GM18517 (cell line): ENCODE measurements at regions not wholly inside any gene's neighbourhood (a gene's known extent, or its start where the extent isn't known, plus 50 kb on each side); places are given as distances from the start of the nearest gene placed in this dataset.
A peak's percentile ranks its signal among the peaks of the same experiment; 100 is the strongest.

Experiments used
- ATAC-seq: cut with Tn5 transposase; IDR thresholded peaks from one replicate; pipeline ENCODE4 v1.9.1; 2021; ENCODE audit warnings: mild to moderate bottlenecking, moderate library complexity; ENCODE audit not compliant: unreplicated experiment

DNA sequence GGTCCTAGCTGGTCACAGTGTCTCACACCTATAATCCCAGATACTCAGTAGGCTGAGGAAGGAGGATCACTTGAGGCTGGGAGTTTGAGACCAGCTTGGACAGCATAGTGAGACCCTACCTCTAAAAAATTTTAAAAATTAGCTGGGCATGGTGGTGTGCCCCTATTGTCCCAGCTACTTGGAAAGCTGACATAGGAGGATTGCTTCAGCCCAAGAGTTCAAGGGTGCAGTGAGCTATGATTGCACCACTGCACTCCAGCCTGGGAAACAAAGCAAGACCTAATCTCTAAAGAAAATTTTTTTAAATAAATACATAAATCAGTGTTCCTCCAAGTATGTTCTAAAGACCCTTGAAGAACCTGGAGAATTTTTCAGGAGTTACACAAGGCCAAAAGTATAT, 50.6 kb upstream of the GNAO1 start:
- ATAC-seq = no peak

DNA sequence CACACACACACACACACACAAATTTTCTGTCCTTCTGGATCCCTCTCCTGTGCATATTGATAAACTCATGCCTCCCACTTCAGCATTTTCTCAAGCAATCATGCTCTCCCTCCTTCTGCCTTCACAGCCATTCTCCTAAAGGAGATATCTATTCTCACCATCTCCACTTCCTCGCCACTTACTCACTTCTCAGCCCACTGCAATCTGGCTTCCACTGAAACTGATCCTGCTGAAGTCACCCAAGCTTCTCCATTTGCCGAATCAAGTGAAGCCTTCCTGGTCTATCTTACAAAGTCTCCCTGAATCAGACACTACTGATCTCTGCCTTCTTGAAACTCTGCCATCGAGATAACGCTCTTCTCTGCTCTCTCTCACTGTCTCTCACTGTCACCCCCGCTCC, 54.0 kb upstream of the GNAO1 start:
- ATAC-seq = no peak

DNA sequence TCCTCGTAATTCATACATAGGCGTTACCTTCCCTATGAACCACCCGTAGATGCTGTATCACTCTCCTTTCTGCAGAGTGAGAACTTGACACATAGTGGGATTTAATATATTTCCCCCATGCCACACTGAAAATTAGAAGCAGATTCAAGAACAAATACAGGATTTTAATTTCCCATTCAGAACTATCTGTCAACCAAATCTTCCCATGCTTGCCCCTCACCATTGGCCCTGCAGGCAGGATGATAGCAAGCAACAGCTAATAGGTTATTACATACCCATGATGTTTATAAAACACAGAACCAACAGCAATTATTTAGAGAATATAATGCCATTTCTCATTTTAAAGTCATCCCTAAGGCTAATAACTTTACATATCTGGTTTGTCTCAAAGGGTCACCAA, 55.0 kb upstream of the GNAO1 start:
- ATAC-seq = no peak

DNA sequence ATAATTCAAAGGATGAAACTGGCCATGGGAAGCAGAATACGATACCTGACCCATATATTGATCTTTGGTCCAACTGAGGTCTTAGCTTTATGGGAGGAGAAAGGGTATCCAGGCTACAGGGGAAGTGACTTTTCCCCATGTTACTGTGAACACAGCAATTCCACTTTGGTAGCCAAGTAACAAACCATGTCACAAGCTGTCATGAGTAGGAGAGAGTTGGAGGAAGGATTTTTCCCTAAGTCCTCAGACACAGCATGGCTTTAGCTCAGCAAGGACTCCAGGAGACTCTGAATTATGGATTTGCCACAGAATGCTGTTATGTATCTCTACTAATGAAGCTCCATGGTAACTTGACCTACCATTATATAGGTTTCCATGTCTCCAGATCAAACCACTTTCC, 56.5 kb upstream of the GNAO1 start:
- no peak for ATAC-seq

DNA sequence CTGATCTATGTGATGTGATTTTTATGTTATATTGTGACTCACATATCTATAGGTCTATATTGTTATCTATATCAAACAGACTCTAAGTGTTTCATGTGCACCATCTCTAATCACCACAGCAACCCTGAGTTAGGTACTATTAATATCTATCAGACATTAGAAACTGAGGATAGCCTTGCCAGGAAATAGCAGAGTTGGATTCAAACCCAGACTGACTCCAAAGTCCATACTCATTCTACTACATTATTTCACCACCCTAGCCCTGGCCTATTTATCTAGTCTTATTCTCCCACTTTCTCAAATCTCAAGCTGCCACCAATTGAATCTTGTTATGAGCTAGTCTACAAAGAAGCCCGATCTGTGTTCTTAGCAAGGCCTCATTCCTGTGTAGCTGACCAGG, 65.4 kb upstream of the GNAO1 start:
- no peak for ATAC-seq

DNA sequence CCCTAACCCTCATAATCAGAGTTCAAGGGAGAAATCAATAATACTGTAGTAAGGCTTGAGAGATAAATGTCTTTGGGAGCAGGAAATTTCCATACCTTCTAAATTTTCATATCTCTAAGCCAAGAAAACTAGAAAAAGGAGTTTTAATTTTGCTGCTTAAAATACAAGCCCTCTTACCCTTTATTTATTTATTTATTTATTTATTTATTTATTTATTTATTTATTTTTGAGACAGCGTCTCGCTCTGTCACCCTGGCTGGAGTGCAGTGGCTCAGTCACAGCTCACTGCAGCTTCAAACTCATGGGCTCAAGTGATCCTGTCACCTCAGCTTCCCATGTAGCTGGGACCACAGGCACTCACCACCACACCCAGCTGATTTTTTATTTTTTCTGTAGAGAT, 69.0 kb upstream of the GNAO1 start:
- no peak for ATAC-seq

GRCh38 chr16:56121156-56121500, 70.2 kb upstream of the GNAO1 start:
- ATAC-seq = peak; percentile 68

DNA sequence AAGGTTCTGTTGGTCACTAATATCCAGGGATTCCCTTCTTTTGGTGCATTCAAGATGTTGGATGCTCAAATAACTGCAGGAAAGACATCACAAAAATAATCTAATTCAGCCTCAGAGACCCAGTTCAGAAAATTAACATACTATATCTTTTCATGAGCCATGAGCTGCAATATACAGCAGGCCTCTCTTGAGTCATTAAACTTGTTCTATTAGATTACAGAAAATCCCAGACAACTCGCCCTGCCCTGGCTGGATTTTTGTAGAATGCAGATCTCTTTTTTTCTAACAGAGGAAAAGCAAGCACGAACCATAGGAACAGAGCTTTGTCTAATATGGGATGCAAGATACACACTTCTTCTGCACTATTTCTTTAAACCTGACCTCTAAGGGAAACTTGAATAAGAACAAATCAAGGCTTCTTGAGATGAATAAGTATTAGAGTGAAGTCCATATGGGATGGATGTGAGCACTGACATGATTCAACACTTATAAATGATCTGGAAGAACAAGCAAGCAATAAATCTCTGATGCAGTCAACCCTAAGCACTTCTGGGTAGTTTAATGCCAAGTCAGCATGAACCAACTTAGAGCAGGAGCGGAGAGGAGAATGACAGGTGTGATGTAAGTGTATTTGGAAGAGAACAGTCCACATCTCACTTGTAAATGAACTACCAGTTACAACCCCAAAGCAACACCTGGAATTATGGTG, 70.7 kb upstream of the GNAO1 start:
- no peak for ATAC-seq

GRCh38 chr16:56119133-56119532, 72.2 kb upstream of the GNAO1 start:
- ATAC-seq = no peak

DNA sequence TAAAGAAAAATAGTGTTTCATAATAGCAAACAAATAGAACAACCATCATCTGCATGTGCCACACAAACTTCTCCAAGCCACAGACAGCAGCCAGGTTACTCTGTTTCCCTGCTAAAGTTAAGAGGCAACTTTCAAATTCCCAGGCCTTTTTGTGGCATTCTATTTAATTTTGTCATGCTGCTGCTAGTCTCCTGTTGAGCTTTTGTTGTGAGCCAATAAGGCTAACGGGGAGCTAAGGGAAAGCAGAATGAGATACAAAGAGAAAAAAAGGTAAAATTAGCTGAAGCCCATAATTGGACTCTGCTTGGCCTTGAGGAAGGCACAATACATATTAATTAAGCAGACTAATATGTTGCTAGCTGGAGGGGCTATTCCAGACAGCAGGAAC, 74.7 kb upstream of the GNAO1 start:
- ATAC-seq = no peak

DNA sequence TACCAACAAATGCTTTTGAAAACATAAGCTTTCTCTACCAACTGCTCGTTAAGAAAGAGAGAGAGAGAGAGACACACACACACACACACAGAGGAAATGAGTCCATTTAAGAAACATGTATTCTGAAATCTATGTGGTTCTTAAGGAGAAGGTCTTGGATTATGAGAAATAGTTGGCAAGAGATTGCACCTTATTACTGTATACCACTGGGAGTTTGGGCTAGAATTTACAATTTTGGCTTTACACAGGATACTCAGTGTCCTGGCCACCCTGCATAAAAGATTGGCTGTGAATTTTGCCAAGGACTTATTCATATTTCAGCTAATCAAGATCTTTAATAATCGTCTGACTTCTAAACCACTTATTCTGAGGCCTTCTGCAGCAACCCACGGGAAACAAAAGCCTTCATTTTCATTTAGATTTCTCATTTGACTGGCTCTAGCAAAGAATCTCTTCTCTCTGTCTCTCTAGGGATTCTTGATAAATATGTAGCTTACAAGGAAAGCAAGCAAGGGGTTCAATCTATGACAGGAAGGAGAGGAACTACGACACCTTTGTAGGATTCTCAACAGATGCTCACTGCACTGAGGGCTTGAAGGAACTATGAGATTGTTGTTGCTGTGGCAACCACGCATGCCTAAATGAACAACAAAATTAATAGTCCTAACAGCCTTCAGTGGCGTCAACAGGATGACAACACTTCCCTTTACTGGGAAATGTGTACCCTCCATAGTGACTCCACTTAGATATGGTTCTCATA, 75.3 kb upstream of the GNAO1 start:
- no peak for ATAC-seq

GRCh38 chr16:56113223-56113622, 78.1 kb upstream of the GNAO1 start:
- no peak for ATAC-seq

- ATAC-seq = no peak
Observed at GRCh38 chr16:56111100-56111499, 80.2 kb upstream of the GNAO1 start.

- ATAC-seq = no peak
Observed at GRCh38 chr16:56109994-56110393, 81.3 kb upstream of the GNAO1 start.

GRCh38 chr16:56109205-56109604, 82.1 kb upstream of the GNAO1 start:
- ATAC-seq = no peak

DNA sequence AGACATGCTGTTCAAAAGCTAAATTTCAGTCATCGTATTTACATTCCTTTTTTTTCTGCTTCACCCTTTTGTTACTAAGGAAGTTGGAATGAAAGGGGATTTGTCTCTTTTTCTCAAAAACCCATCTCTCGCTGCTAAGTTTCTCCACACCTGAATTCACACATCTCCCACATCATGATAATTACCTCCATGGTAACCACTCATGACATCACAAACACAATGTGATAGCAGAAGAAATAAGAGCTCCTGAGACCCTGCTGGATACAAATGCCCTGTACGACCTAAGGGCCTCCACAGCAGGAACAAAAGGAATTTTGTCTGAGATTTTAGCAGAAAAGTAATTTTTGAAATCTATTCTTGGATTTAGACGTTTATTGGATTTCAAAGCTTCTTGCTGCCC, 82.6 kb upstream of the GNAO1 start:
- no peak for ATAC-seq

- ATAC-seq = no peak
Observed at GRCh38 chr16:56108056-56108471, 83.2 kb upstream of the GNAO1 start.

GRCh38 chr16:56106527-56106926, 84.8 kb upstream of the GNAO1 start:
- no peak for ATAC-seq

- no peak for ATAC-seq
Observed at GRCh38 chr16:56102906-56103305, 88.4 kb upstream of the GNAO1 start.

- no peak for ATAC-seq
Observed at GRCh38 chr16:56102183-56102686, 89.1 kb upstream of the GNAO1 start.

- ATAC-seq = no peak
Observed at GRCh38 chr16:56101480-56101879, 89.8 kb upstream of the GNAO1 start.

GRCh38 chr16:56097306-56097705, 94.0 kb upstream of the GNAO1 start:
- no peak for ATAC-seq

- no peak for ATAC-seq
Observed at GRCh38 chr16:56094231-56094630, 97.1 kb upstream of the GNAO1 start.
